HG03558 (cell line): ENCODE measurements at regions not wholly inside any gene's neighbourhood (a gene's known extent, or its start where the extent isn't known, plus 50 kb on each side); places are given as distances from the start of the nearest gene placed in this dataset.

Source experiments
- ATAC-seq: cut with Tn5 transposase; IDR thresholded peaks from one replicate; pipeline ENCODE4 v1.9.1; 2021; ENCODE audit warnings: moderate number of reproducible peaks; ENCODE audit not compliant: unreplicated experiment; ENCODE audit errors: extremely low read depth

DNA sequence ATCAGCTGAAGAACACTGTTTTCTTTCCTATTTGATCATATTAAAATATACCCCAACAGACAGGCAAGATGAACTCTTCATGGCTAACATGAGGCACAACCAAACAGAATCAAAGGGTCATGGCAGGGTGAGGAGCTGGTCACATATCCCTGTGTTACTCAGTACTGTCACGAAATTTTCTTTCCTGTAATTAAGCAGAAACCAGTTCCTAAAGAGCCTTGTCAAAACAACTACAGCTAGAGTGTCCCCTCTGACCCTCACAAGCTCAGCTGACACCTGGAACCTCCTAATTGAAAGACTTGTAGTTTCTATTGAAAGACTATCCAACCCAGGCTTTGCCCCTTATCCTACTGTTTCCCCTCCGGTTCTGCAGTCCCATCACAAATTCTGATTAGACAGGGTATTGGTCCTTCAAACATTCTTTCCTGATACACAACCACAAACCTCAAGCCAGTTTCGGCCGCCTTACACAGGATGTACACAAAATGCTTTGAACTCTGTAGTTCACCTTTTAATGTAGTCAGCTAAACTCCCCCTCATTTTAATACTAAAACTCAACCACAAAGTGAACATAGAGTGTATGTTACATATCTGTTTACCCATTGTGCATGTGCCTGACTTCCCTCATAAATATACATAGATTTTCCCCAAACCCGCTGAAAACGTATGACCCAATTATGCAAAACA is 651.9 kb downstream of the MRPL39 start:
- ATAC-seq = peak; percentile 92

DNA sequence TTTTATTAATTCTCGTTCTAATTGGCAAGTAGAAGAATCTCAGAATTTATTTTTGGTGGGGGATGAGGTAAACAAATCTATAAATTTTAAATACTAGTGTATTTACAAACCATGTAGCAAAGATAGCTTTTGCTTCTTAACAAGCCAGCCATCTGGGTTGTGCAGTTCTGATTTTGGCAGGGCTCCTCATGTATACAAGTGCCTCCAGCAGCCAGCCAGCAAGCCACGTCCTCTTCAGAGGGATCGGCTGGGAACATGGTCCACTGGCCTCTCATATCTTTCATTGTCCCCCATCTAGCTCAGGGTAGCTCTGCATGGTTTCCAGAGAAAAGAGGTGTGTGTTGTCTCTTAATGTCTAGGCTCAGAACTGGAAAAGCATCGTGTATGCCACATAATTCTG is 659.1 kb downstream of the MRPL39 start:
- no peak for ATAC-seq

DNA sequence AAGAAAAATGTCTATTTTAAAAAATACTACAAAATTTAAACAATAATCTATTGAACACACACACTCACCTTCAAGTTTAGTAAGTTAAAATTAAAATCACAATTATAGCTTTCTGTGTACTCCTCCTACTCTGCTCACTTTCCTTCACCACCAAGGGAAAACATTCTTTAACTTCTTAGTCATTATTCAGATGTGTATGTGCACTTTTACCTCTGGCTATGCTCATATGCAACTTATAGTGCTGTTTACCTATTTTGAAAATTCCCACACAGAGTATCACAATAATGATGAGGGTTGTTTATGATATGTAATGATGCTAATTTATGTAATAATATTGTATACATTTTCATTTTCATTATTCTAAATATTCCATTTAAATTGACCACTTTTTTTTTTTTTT is 661.4 kb downstream of the MRPL39 start:
- no peak for ATAC-seq

DNA sequence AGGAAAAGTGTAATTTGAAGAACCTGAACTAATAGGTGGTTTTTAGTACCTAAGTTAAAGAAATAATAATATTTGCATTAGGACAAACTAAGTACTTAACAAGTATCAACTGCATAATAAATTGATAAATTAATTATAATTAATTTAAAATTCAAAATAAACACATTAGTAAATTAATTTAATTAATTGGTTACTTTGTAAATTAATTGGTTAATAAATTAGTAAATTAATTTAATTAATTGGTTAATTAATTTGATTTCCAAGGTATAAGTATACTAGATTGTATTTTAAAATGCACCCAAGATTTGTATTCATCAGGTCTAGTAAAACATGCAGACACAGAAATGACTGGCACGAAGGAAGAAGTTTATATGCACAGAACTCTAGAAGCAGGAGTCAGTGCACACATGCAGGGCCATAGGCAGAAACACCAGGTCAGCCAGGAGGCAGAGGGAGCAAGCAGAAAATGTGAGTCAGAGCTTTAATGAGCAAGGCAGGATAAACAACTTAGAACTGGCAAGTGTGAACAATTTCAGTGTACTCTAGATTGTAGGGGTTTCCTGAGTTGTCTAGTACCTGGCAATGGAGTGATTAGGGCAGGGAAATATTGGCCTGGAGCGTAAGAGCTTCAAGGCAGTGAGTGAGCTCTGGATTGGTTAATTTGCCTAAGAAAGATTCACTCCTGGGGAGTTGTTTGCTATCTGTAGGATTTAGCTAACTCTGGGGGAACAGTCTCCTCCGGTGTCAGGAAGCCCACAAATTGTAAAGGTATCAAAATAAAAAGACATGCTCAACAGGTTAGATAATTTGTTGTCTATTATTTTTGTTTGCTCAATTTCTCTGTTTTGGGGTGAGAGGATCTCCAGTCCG is 665.7 kb downstream of the MRPL39 start:
- ATAC-seq = no peak

DNA sequence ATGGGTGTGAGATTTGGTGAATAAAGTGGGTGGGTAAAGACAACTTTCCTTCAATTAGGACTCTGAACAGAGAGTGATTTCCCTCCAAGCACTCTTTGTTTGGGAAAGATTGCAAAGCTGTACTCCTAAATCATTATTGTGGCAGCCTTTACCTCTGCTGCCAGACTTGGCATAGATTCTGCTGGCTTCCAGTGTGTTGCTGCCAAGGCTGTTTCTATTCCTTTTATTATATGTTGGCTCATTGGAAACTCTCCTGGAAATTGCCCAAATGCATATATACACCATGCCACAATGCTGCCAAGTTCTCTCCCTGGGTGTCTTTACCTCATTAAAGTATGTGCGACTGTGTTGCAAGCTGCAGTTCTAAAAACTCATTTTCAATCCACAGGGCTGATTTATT is 668.0 kb downstream of the MRPL39 start:
- ATAC-seq = no peak

DNA sequence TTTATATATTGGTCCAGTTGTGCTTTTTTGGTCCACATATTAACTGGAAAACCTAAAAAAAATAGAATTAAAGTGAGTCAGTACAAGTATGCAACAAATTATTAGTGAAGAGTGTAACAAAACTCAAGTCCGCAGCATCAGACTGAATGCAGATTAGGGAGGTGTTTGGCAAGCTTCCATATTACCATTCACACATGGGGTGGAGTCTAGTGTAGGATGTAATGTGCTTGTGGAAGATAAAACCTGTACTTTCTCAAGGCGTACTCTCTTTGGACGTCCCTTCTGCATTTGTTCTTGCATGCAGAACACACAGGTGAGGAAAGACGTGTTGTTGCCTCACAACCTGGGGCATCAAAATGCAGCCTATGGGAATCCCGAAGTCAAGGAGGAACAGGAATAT is 668.7 kb downstream of the MRPL39 start:
- no peak for ATAC-seq

DNA sequence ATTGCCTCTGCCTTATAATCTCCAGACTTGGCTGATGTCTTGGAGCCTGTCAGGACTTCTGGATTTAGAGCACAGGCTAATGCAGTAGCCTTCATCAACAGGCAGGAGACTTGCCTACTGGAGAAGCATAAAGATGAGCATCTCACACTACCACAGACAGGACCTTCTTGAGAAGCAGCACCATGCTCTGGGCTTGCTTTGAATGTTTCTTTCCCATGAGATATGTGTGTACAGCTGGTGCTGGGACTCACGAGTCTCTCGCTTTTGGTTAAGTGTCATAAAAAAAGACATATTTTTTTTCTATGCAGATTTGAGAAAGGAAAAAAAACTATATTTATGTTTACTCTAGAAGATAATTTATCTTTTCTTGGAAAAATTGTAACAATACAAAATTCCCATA is 671.3 kb downstream of the MRPL39 start:
- no peak for ATAC-seq

DNA sequence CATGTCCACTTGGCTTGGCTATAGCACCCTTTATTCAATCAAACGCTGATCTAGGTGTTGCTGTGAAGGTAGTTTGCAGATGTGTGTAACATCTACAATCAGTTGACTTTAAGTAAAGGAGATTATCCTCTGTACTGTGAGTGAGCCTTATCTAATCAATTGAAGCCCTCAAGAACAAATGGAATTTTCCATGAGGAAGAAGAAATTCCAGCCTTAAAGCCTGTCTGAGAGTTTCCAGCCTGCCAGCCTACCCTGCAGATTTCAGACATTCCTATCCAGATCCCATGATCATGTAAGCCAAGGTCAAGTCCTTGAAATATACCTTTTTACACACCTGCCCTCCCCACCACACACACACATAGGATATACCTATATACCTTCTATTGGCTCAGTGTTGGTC is 696.7 kb downstream of the MRPL39 start:
- ATAC-seq = no peak

DNA sequence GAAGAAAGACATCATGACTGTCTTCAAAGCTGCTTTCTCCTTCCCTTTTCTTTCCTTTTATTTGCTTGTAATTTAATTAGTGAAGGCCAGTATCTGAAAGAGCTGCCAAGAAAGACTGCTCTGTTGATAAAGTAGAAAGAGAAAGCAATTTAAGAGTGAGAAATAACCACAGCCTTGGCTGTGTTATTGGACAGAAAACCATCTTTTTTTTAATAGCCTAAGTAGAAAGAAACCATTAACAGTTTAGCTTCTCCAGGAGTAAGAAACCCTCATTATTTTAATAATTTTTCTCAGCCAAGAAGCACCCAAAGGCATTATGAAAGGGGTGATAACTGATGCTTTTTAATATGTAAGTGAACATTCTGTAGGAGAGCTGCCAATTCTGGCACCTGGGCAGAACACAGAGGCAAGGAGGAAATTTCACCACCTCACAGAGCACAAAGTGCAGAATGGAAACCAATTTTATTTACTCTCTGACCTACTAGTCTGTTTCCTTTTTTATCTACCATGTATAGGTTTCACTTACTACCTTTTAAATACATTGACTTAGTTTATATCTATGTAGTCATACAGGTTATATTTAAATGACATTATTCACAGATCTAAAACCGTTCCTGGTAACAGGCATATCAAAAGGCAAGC is 703.2 kb downstream of the MRPL39 start:
- no peak for ATAC-seq

DNA sequence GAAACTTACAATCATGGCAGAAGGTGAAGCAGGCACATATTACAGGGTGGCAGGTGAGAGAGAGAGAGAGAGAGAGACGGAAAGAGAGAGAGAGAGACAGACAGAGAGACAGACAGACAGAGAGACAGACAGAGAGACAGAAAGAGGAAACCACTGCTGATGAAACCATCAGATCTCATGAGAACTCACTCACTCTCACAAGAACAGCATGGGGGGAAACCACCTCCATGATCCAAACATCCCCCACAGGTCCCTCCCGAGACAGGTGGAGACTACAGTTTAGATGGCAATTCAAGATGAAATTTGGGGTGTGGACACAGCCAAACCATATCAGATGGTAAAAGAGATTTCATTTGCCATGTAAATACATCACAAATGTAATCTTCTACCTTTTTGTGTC is 708.1 kb downstream of the MRPL39 start:
- no peak for ATAC-seq

DNA sequence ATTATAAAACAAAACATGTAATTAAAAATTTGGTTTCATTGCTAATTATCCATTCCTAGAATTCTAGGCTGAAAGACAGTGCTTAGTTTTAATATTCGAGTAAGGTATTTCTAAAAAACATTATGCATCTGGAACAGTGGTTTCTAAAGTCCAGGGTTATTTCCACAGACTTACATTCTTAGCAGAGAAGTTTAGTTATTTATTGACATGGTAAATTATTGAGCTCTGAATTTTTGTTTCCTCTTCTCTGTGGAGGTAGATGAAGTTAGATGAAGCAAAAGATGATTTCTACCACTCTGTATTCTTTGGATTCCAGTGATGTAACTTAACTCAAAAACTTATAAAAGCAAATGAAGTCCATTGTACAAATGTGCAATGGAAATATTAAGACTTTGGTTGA is 709.4 kb downstream of the MRPL39 start:
- no peak for ATAC-seq

DNA sequence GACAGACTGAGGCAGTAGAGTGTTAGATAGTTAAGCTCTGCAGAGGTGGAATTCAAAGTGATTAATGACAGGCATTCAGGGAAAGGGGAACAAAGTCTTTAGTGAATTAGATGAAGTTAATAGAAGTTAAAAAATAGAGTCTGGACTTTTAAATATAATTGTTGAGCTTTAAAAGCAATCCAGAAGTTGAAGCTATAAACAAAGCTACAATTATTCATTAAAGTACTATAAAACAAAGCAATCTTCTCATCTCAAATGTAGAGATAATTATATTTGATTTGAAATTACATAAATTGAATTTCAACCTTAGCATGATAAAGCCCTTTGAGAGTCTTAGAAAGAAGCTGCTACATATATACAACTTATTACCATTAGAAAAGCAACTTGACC is 710.6 kb downstream of the MRPL39 start:
- no peak for ATAC-seq

DNA sequence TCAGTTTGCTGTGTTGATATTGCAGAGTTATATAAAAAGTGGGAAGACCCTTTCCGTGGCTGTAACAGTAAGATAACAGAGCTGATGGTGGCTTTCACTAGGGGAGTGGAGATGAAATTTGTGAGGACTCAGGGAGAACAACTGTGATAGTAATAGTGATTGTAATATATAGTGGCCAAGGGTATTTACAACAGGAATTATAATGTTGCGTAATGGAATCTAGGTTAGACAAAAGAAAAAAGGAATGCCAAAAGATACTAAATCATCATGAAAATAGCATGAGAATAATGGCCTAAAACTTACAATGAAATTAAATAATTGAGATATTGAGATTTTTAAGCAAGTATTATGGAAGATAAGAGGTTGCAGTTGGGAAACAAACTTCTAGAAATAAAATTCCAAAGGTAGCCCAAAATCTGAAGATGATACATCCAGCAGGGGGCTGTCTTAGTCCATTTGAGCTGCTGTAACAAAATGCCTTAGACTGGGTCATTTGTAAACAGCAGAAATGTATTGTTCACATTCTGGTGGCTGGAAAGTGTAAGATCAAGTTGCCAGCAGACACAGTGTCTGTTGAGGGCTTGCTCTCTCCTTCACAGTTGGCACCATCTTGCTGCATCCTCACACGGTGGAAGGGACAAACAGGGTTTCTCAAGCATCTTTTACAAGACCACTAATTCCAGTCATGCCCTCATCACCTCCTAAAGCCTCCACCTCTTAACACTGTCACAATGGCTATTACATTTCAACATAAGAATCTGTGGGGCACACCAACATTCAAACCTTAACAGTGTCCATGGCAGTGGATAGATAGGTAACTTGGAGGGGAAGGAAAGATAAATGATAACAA is 711.2 kb downstream of the MRPL39 start:
- peak; percentile 52 for ATAC-seq

DNA sequence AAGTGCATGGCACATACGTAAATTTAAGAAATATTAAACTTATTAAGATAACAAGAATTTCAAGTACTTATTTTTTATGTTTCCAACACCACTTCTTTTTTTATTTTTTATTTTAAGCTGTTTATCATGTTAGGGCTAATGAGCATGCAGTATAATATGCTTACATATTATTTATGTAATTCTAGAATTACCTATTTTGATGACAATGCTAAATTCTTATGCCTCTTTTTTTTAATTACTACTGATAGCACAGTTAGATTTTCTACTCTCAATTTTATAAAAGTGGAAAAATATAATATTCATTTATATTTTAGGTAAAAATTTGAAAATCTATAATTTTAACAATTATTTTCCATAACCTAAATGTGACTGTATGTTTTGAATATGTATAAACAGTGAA is 713.0 kb downstream of the MRPL39 start:
- ATAC-seq = no peak

DNA sequence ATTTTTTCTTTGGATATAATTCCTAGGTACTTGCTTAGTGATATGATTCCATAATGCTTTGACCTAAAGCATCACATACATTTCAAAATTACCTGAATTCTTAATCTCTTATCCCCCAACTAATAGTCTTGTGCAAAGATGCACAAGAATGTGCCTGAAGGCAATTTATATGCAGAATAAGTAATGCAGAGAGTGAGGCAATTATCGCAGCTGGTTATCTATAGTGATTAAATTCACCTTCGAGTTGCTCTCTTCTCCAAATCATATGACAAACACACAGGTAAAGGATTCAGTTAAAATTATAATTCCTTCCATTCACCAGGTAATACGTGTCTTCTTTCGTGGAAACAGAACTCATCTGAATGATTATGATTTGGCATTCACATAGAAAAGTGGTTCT is 717.3 kb downstream of the MRPL39 start:
- ATAC-seq = no peak

DNA sequence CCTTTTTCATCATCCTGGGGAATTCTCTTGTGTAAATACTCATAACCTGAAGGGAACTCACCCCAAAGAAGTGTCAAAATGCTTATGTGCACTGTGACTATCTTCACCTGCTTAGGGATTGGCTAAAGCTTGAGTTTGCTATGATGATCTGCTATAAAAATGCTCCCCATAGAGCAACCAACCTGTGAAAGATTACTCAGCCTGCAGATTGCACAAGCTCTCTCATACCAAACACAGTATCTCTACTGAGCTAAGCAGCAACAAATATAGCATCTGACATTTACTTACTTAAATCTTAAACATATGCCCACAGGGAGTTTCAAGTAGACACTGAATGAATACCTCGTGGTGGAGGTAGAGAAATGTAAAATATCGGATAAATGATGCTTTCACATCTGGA is 725.8 kb downstream of the MRPL39 start:
- ATAC-seq = no peak

DNA sequence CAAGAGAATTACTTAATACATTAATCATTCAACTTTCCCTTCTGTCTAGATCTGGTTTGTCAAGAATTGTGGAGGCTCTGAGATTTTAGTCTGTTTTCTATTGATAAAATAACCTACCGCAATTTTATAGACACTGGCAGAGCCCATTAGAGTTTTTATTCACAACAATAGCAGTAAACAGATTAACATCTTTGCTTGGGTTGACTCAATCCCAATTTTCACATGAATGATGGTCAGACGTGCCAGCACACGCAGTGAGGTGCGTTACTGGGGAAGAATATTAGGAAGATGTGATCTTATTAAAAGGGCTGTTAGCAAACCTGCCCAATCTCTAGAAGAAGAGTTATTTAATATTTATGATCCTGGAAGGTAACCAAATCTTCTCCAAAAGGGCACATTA is 736.6 kb downstream of the MRPL39 start:
- no peak for ATAC-seq

DNA sequence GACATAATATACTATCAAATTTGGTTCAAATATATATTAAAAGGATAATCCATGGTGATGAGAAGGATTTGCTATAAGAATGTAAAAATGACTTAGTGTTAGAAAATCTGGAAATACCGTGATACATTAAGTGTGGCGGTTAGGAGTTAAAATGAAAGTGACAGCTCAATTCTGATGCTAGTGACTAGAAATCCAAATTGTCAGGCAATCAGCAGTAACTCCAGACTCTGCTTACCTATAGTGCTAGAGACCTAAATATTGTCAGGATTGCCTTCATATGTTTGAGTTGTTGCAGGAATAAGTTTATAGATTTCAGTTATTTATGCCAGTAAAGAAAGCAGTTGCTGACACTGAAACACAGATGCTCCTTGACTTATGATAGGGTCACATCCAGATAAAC is 737.4 kb downstream of the MRPL39 start:
- no peak for ATAC-seq

DNA sequence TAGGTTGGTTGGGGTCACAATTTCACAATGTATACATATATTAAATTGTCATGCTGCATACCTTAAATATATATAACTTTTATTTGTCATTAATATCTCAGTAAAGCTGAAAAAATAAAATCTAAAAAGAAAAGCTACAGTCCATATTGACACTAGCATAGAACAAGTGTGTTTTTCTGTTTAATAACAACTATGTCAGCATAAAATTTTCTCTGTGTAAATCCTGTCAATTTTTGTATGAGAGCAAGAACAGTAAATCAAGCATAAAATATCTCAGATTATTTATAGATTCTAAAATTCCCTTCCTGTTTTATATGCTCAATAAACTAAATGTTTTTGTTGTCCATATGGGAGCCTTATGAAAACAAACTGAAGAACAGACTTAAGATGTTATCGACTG is 739.2 kb downstream of the MRPL39 start:
- no peak for ATAC-seq

DNA sequence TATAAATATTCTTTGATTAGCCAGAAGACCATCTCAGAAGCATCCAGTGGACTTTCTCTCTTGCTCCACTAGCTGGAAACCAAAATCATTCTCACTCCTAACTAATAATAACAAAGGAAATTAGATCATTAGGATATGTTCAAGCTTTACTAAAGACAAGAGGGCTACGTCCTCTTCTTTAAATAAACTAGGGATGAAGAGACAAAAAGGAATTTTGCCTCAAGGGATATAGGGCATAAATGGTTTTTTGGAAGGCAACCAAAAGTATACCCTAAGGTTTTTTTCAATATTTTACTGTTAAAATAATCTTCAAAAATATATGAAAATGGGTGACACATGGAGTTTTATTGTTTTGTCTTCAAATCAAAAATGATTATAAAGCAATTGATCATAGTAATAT is 745.8 kb downstream of the MRPL39 start:
- ATAC-seq = no peak

DNA sequence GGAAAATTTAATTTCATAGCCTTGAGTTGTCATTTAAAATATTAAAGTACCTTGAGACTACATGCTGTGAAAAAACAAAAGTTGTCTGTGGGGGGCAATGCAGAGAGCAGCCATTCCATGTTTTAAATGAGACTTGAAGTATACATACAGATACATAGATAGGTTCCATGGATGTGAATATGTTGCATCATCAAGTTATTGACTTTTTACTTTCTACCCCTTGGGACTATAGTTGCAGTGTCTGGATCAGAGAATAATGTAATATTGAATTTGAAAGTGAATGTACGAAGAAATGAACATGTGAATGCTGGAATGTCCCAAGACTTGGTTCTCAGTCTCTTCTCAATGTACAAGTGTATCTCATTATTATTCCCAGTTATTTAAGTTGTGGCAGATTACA is 751.0 kb downstream of the MRPL39 start:
- ATAC-seq = no peak
